Endothelial cell of umbilical vein (primary cell): ENCODE measurements at regions not wholly inside any gene's neighbourhood (a gene's known extent, or its start where the extent isn't known, plus 50 kb on each side); places are given as distances from the start of the nearest gene placed in this dataset.

Source experiments
- BruUV-seq: library from RNA; stranded (reverse); fragments of 400-500 nt; replicated peaks from 2 replicates; lab custom pipeline; 2021; lab: Mats Ljungman, UMichigan
- CTCF ChIA-PET: fragments of 300-600, 350-600 bp; sonication (Branson Sonifier 250); formaldehyde crosslinking; loops from one replicate; lab custom pipeline; 2021; ENCODE audit warnings: antibody characterized with exemption, inconsistent platforms; lab: Charles Lee
- POLR2A ChIA-PET: fragments of 300-600, 350-600 bp; sonication (Branson Sonifier 250); formaldehyde crosslinking; loops from one replicate; lab custom pipeline; 2021; ENCODE audit warnings: antibody characterized with exemption, inconsistent platforms; lab: Charles Lee
- DNase-seq: peaks from one replicate; pipeline ENCODE4 v3.0.0-alpha.2; 2011; ENCODE audit warnings: low read depth, low spot score
- FAIRE-seq: peaks from 2 replicates; lab custom pipeline; 2011; peaks lifted over from hg19 to GRCh38; lab: Jason Lieb, UNC
- H2AFZ ChIP-seq: 2 replicates; pipeline ENCODE4 v1.6.0; 2012; ENCODE audit warnings: low read depth, low read length, control low read depth, inconsistent platforms
- H3K27ac ChIP-seq: 2 replicates; pipeline ENCODE4 v1.5.1; 2011; ENCODE audit warnings: low read depth, mild to moderate bottlenecking, control low read depth, low read length, moderate library complexity; ENCODE audit not compliant: insufficient read depth
- H3K27me3 ChIP-seq, 2 experiments: 2 replicates each; pipeline versions ENCODE4 v1.6.0 to v1.6.1; 2011; ENCODE audit warnings: low read length in 2 of 2, mixed read lengths in 1 of 2; ENCODE audit not compliant: control insufficient read depth in 2 of 2, insufficient read depth in 2 of 2
- H3K36me3 ChIP-seq, 2 experiments: 2 replicates in 1 of 2; 3 replicates in 1 of 2; pipeline ENCODE4 v1.5.1; 2011; ENCODE audit warnings: low read length in 2 of 2, mild to moderate bottlenecking in 1 of 2, moderate library complexity in 1 of 2; ENCODE audit not compliant: control insufficient read depth in 2 of 2, insufficient read depth in 2 of 2; ENCODE audit errors: extremely low read depth in 1 of 2
- H3K4me1 ChIP-seq: 3 replicates; pipeline ENCODE4 v1.5.1; 2011; ENCODE audit warnings: mild to moderate bottlenecking, low read length; ENCODE audit not compliant: control insufficient read depth, insufficient read depth; ENCODE audit errors: extremely low read depth
- H3K4me2 ChIP-seq: 2 replicates; pipeline ENCODE4 v1.6.1; 2011; ENCODE audit warnings: low read length, control low read depth, mixed read lengths; ENCODE audit not compliant: insufficient read depth
- H3K4me3 ChIP-seq, 3 experiments: fragments of 200-600 bp in 1 of 3; sonication (generic), shearing (Covaris generic) in 1 of 3; replicated peaks in 1 of 3; 2 replicates each; pipeline ENCODE4 v1.5.1; 2011 to 2016; ENCODE audit warnings: control low read depth in 3 of 3, low read length in 3 of 3, mild to moderate bottlenecking in 2 of 3, inconsistent platforms in 1 of 3, low read depth in 1 of 3, moderate library complexity in 1 of 3; ENCODE audit not compliant: insufficient read depth in 1 of 3
- H3K79me2 ChIP-seq: 2 replicates; pipeline ENCODE4 v1.6.0; 2012; ENCODE audit warnings: low read length, inconsistent platforms; ENCODE audit not compliant: control insufficient read depth, insufficient read depth
- H3K9ac ChIP-seq: replicated peaks from 2 replicates; pipeline ENCODE3; 2011; ENCODE audit warnings: low read length, control low read depth; ENCODE audit not compliant: insufficient read depth; ENCODE audit errors: extremely low read depth
- H3K9me1 ChIP-seq: replicated peaks from 3 replicates; pipeline ENCODE4 v1.6.0; 2011; ENCODE audit warnings: mild to moderate bottlenecking, low read length; ENCODE audit not compliant: control insufficient read depth, insufficient read depth; ENCODE audit errors: extremely low read depth
- H3K9me3 ChIP-seq: replicated peaks from 2 replicates; pipeline ENCODE4 v1.5.1; 2012; ENCODE audit warnings: low read length, inconsistent platforms; ENCODE audit not compliant: control insufficient read depth, insufficient read depth
- H4K20me1 ChIP-seq: replicated peaks from 2 replicates; pipeline ENCODE3; 2011; ENCODE audit warnings: mild to moderate bottlenecking, low read length; ENCODE audit not compliant: control insufficient read depth, insufficient read depth; ENCODE audit errors: extremely low read depth
- CTCF ChIP-seq, 2 donors: IDR thresholded peaks; 1 replicate in 1 of 2; 2 replicates in 1 of 2; pipeline ENCODE4 v1.5.1; 2011; ENCODE audit warnings: low read length in 2 of 2, mild to moderate bottlenecking in 2 of 2, moderate library complexity in 2 of 2, control low read depth in 1 of 2, inconsistent platforms in 1 of 2, low read depth in 1 of 2; ENCODE audit not compliant: insufficient read depth in 1 of 2; ENCODE audit errors: extremely low read depth in 1 of 2
- EZH2 ChIP-seq: IDR thresholded peaks from 2 replicates; pipeline ENCODE4 v1.6.1; 2012; ENCODE audit warnings: borderline replicate concordance, low read depth, mild to moderate bottlenecking, moderate library complexity, low read length, inconsistent platforms; ENCODE audit not compliant: severe bottlenecking
- FOS ChIP-seq: IDR thresholded peaks from 2 replicates; pipeline ENCODE4 v1.6.1; 2011; ENCODE audit warnings: mild to moderate bottlenecking, low read length, moderate library complexity, borderline replicate concordance; ENCODE audit not compliant: insufficient read depth
- GATA2 ChIP-seq: IDR thresholded peaks from 2 replicates; pipeline ENCODE4 v1.7.0; 2011; ENCODE audit warnings: low read depth, mild to moderate bottlenecking, moderate library complexity, mixed read lengths, low read length; ENCODE audit not compliant: insufficient read length, insufficient read depth
- JUN ChIP-seq: IDR thresholded peaks from 2 replicates; pipeline ENCODE4 v1.6.1; 2011; ENCODE audit warnings: borderline replicate concordance, low read depth; ENCODE audit not compliant: insufficient read length, insufficient read depth
- MAX ChIP-seq: IDR thresholded peaks from 2 replicates; pipeline ENCODE4 v1.6.1; 2011; ENCODE audit not compliant: insufficient read depth, insufficient read length
- MYC ChIP-seq: IDR thresholded peaks from one replicate; pipeline ENCODE4 v1.6.1; 2011; ENCODE audit warnings: mild to moderate bottlenecking, low read depth, low read length
- POLR2A ChIP-seq: IDR thresholded peaks from 2 replicates; pipeline ENCODE4 v1.6.1; 2012; ENCODE audit warnings: low read depth, mild to moderate bottlenecking, control low read depth, low read length
- POLR2AphosphoS5 ChIP-seq: IDR thresholded peaks from 2 replicates; pipeline ENCODE4 v1.6.1; 2012; ENCODE audit warnings: low read depth, mild to moderate bottlenecking, control low read depth, low read length, moderate library complexity; ENCODE audit not compliant: insufficient read depth
- dilution Hi-C: fragments of 300-500 bp; cut with MboI; formaldehyde crosslinking; loops from one replicate; pipeline ENCODE4 v1.15.0; 2019; ENCODE audit warnings: low sequenced_read_pairs; ENCODE audit not compliant: extremely low pct_ligation_motif_present
- intact Hi-C: fragments of 100-400 bp; cut with micrococcal nuclease; formaldehyde crosslinking; loops from one replicate; pipeline ENCODE4 v1.10.0; 2022

GRCh38 chr13:90187478-90188350 lies 1159.8 kb upstream of the MIR17HG start:
- no peak for TF ChIP-seq CTCF (IDR thresholded peaks at IDR 0.05; ENCODE audit: extremely low read depth in 1 of 2, insufficient read depth in 1 of 2, low read depth in 1 of 2, low read length in 2 of 2)
- no peak for TF ChIP-seq FOS
- no peak for TF ChIP-seq MYC
- no peak for TF ChIP-seq POLR2AphosphoS5
- no peak for TF ChIP-seq JUN
- no peak for TF ChIP-seq GATA2
- TF ChIP-seq EZH2: no peak
- TF ChIP-seq POLR2A: no peak
- TF ChIP-seq MAX: no peak
- H3K79me2 ChIP-seq: no peaks in the 10 kb centered on the region
- FAIRE-seq (no peak), DNase-seq (no peak)
- H3K27ac ChIP-seq: no peak overlapping the region
- dilution Hi-C loops: no loop called here
- H3K9me3 ChIP-seq: no peaks in the 10 kb centered on the region
- intact Hi-C loops: no loop called here
- H3K9ac ChIP-seq: no peak overlapping the region
- H3K4me1 ChIP-seq: no peaks in the 10 kb centered on the region
- CTCF ChIA-PET: no interaction called here
- H2AFZ ChIP-seq: no peak overlapping the region
- H4K20me1 ChIP-seq: no peaks in the 10 kb centered on the region
- no peaks in the 10 kb centered on the region for H3K9me1 ChIP-seq
- no peak overlapping the region for H3K4me3 ChIP-seq
- no peaks in the 10 kb centered on the region for H3K36me3 ChIP-seq
- BruUV-seq: no TSS peak
- H3K4me2 ChIP-seq: no peak overlapping the region
- no peaks in the 10 kb centered on the region for H3K27me3 ChIP-seq
- POLR2A ChIA-PET: no interaction called here
